ENCODE measurements at regions not wholly inside any gene's neighbourhood (a gene's known extent, or its start where the extent isn't known, plus 50 kb on each side); places are given as distances from the start of the nearest gene placed in this dataset.

DNA sequence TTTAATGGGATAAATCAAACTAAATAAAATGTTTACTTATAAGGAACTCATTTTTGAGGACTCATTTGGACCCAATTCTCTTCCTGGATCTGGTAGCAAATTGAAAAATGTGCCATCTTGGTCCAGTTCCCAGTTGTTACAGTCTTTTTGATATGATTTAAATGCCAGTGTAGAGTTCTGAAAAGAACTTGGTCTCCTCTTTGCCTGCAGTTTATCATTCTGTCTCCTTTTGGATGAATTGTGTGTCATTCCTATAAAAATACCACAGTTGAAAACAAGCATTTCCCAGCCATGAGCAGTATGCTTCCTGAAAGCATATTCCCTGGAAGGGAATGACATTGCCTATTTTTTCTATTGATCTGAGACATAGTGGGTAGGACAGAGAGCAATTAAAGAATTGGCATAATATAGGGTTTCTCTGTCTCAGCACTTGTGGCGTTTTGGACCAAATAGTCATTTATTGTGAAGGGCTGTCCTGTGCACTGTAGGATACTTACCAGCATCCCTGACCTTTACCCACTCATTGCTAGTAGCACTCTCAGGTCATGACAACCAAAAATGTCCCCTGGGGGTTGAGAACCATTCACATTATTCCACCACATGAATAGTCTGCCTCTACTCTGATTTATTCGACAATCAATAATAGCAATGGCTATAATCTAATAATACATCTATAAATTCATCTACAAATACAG is 181.8 kb downstream of the NXNL2 start:
- Histone ChIP-seq H3K36me3 (ENCODE audit: control insufficient read depth in 2 of 2, insufficient read depth in 1 of 2, low read length in 2 of 2) (no peaks in the 10 kb centered on the region), H3K27ac (ENCODE audit: extremely low read depth, low read depth, low read length) (no peak overlapping the region), H3K9me3 (ENCODE audit: control insufficient read depth, insufficient read depth, low read depth, low read length) (no peaks in the 10 kb centered on the region), H3K4me1 (ENCODE audit: control insufficient read depth, insufficient read depth, low read length) (no peaks in the 10 kb centered on the region), H3K4me3 (ENCODE audit: low read depth, low read length) (no peak overlapping the region)
- CTCF ChIA-PET = interaction anchor here (0.6 kb wide), 1 partner anchor 57 kb away, joined by 3 read pairs; no protein-coding TSS in a partner anchor
- TF ChIP-seq ZNF423 (tag by site-specific recombination; IDR thresholded peaks at IDR 0.05) (no peak), ZNF830 (tag by site-specific recombination; IDR thresholded peaks at IDR 0.05; ENCODE audit: low read depth) (no peak), ZNF341 (tag by site-specific recombination; IDR thresholded peaks at IDR 0.05; ENCODE audit: low read depth) (no peak), ZNF26 (tag by site-specific recombination; IDR thresholded peaks at IDR 0.05) (no peak), SCRT1 (tag by site-specific recombination; IDR thresholded peaks at IDR 0.05; ENCODE audit: borderline replicate concordance) (no peak), ZNF449 (tag by site-specific recombination; IDR thresholded peaks at IDR 0.05) (no peak), ZNF658 (tag by site-specific recombination; IDR thresholded peaks at IDR 0.05) (no peak), ZBTB48 (tag by site-specific recombination; IDR thresholded peaks at IDR 0.05) (no peak), ZNF704 (tag by site-specific recombination; IDR thresholded peaks at IDR 0.05) (no peak), ZSCAN30 (tag by site-specific recombination; IDR thresholded peaks at IDR 0.05) (no peak), ZNF843 (tag by site-specific recombination; IDR thresholded peaks at IDR 0.05) (no peak), ZNF2 (tag by site-specific recombination; IDR thresholded peaks at IDR 0.05) (no peak), ZNF76 (tag by site-specific recombination; IDR thresholded peaks at IDR 0.05; ENCODE audit: borderline replicate concordance, low read depth) (no peak), ZNF791 (tag by site-specific recombination; IDR thresholded peaks at IDR 0.05) (no peak), ZNF184 (tag by site-specific recombination; IDR thresholded peaks at IDR 0.05) (no peak), SP3 (tag by site-specific recombination; IDR thresholded peaks at IDR 0.05) (no peak), TCF7L2 (IDR thresholded peaks at IDR 0.05; ENCODE audit: borderline replicate concordance, low read depth, low read length) (no peak)
- TF ChIP-seq, protein P1, sequence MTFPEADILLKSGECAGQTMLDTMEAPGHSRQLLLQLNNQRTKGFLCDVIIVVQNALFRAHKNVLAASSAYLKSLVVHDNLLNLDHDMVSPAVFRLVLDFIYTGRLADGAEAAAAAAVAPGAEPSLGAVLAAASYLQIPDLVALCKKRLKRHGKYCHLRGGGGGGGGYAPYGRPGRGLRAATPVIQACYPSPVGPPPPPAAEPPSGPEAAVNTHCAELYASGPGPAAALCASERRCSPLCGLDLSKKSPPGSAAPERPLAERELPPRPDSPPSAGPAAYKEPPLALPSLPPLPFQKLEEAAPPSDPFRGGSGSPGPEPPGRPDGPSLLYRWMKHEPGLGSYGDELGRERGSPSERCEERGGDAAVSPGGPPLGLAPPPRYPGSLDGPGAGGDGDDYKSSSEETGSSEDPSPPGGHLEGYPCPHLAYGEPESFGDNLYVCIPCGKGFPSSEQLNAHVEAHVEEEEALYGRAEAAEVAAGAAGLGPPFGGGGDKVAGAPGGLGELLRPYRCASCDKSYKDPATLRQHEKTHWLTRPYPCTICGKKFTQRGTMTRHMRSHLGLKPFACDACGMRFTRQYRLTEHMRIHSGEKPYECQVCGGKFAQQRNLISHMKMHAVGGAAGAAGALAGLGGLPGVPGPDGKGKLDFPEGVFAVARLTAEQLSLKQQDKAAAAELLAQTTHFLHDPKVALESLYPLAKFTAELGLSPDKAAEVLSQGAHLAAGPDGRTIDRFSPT (tag by site-specific recombination; IDR thresholded peaks at IDR 0.05) = no peak
- TF ChIP-seq, protein P2, sequence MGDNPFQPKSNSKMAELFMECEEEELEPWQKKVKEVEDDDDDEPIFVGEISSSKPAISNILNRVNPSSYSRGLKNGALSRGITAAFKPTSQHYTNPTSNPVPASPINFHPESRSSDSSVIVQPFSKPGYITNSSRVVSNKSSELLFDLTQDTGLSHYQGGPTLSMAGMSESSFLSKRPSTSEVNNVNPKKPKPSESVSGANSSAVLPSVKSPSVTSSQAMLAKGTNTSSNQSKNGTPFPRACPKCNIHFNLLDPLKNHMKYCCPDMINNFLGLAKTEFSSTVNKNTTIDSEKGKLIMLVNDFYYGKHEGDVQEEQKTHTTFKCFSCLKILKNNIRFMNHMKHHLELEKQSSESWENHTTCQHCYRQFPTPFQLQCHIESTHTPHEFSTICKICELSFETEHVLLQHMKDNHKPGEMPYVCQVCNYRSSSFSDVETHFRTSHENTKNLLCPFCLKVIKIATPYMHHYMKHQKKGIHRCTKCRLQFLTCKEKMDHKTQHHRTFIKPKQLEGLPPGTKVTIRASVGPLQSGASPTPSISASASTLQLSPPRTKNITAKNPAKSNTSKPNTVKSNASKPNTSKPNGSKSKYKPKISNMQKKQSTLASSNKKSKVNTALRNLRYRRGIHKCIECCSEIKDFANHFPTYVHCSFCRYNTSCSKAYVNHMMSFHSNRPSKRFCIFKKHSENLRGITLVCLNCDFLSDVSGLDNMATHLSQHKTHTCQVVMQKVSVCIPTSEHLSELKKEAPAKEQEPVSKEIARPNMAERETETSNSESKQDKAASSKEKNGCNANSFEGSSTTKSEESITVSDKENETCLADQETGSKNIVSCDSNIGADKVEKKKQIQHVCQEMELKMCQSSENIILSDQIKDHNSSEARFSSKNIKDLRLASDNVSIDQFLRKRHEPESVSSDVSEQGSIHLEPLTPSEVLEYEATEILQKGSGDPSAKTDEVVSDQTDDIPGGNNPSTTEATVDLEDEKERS (tag by site-specific recombination; IDR thresholded peaks at IDR 0.05) = no peak
- POLR2A ChIA-PET = no interaction called here
